ENCODE measurements at regions not wholly inside any gene's neighbourhood (a gene's known extent, or its start where the extent isn't known, plus 50 kb on each side); places are given as distances from the start of the nearest gene placed in this dataset.

GRCh38 chr10:64484811-64485330 lies 963.7 kb downstream of the REEP3 start:
- no peak for TF ChIP-seq CTCF (IDR thresholded peaks at IDR 0.05; ENCODE audit: low read depth, low read length)
- TF ChIP-seq EZH2phosphoT487 (IDR thresholded peaks at IDR 0.05; ENCODE audit: low read depth) = no peak
